ENCODE measurements at regions not wholly inside any gene's neighbourhood (a gene's known extent, or its start where the extent isn't known, plus 50 kb on each side); places are given as distances from the start of the nearest gene placed in this dataset.
"Not testable (repeated sequence)": the region's sequence is repeated elsewhere in the genome, so short reads cannot be mapped to it uniquely, and the experiment has no call there.

DNA sequence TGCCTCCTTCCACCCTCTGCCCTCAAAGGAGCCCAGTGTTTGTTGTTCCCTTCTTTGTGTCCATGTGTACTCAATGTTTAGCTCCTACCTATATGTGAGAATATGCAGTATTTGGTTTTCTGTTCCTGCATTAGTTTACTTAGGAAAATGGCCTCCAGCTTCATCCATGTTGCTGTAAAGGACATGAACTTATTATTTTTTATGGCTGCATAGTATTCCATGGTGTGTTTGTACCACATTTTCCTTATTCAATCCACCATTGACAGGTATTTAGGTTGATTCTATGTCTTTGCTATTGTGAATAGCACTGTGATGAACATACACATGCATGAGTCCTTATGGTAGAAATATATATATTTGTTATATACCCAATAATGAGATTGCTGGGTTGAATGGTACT is 89.2 kb downstream of the CETN3 start:
- TF ChIP-seq, protein P1, sequence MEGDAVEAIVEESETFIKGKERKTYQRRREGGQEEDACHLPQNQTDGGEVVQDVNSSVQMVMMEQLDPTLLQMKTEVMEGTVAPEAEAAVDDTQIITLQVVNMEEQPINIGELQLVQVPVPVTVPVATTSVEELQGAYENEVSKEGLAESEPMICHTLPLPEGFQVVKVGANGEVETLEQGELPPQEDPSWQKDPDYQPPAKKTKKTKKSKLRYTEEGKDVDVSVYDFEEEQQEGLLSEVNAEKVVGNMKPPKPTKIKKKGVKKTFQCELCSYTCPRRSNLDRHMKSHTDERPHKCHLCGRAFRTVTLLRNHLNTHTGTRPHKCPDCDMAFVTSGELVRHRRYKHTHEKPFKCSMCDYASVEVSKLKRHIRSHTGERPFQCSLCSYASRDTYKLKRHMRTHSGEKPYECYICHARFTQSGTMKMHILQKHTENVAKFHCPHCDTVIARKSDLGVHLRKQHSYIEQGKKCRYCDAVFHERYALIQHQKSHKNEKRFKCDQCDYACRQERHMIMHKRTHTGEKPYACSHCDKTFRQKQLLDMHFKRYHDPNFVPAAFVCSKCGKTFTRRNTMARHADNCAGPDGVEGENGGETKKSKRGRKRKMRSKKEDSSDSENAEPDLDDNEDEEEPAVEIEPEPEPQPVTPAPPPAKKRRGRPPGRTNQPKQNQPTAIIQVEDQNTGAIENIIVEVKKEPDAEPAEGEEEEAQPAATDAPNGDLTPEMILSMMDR (conservative IDR thresholded peaks at IDR 0.05; ENCODE audit: low read depth, low read length): not testable (repeated sequence)
- TF ChIP-seq EZH2phosphoT487 (IDR thresholded peaks at IDR 0.05; ENCODE audit: borderline replicate concordance, low read length); EZH2 (IDR thresholded peaks at IDR 0.05; ENCODE audit: low read length, unreplicated experiment): not testable (repeated sequence)

Data from PC-3 (cell line).